Fibroblast of skin of left biceps (primary cell): ENCODE measurements at regions not wholly inside any gene's neighbourhood (a gene's known extent, or its start where the extent isn't known, plus 50 kb on each side); places are given as distances from the start of the nearest gene placed in this dataset.
"Not testable (repeated sequence)": the region's sequence is repeated elsewhere in the genome, so short reads cannot be mapped to it uniquely, and the experiment has no call there.

ENCODE experiments used
- DNase-seq, 2 experiments: peaks; one replicate each; pipeline ENCODE4 v3.0.0-alpha.2; 2013; ENCODE audit warnings: low read depth in 2 of 2

- not testable (repeated sequence) for DNase-seq
Measured at GRCh38 chr6:57984575-57984974, 667.1 kb downstream of the PRIM2 start.

DNA sequence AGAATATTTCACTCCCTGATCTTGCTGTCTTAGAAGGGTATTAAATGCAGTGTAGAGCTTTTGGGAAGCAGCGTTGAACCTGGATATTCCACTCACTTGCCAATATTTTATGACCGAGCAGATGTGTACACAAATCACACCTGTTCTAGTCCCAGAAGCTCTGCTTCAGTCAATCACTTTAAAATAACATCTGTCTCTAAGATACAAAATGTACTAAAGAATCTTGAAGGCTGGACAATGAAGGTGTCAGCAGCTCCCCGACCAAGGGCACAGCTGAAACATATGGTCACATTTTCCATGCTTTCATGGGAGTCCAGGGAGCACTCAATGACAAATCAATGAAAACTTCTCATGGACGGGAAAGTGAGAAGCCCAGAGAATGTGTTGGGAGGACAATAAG is 668.3 kb downstream of the PRIM2 start:
- DNase-seq: not testable (repeated sequence)

DNA sequence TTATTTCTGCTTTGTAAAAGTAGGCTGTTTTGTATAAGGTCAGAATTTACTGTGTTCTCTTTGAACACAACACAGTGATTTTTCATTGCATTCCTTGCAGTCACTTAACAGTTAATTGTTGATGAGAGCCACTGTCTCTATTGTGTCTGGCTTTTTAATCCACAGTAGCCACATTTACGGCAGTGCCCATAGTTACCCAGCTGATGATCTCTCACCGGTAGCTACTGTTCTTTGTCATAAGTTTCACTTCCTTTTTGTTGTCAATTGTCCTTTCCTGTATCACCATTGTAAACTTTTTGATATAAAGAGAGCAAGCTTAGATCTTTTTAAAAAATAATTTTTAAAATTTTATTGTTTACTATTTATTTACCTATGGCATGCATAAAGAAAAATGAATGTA is 669.2 kb downstream of the PRIM2 start:
- not testable (repeated sequence) for DNase-seq

DNA sequence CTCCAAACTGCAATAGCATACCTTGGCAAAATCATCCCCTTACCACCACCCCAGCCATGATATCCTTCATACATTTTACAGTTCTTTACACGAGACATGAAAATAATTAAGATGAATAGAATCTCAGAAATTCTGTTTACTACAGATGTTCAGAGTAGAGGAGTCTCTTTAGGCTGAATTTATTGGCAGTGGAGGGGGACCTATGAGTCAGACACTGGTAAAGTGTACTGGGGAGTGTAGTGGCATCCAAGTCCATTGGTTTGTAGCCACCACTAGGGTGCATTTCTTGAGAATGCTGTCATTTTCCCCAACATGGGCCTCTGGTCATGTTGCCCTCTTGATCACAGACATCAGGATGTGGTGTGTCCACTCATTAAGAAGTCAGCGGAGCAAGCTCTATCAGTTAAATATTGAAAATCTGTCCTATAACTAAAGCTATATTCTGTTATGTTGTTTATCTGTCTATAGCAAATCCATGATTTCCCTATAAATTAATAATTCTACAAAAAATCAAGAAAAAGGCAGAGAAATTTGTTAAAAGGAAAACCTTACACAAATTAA is 672.2 kb downstream of the PRIM2 start:
- not testable (repeated sequence) for DNase-seq

GRCh38 chr6:57998858-57999619 is 681.6 kb downstream of the PRIM2 start:
- DNase-seq: not testable (repeated sequence)

DNA sequence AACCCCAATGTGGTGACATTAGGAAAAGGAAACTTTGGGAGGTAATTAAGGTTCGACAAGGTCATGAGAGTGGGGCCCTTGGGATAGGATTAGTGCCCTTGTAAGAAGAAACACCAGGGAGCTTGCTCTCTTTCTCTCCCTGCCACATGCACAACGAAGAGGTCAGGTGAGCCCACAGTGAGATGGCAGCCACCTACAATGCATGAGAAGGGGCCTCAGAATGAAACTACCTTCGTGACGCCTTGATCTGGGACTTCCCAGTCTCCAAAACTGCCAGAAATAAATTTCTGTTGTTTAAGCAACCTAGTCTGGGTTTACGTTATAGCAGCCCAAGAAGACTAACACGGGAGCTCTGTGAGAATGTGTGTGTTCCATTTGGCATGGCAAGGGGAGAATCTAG is 682.8 kb downstream of the PRIM2 start:
- not testable (repeated sequence) for DNase-seq

DNA sequence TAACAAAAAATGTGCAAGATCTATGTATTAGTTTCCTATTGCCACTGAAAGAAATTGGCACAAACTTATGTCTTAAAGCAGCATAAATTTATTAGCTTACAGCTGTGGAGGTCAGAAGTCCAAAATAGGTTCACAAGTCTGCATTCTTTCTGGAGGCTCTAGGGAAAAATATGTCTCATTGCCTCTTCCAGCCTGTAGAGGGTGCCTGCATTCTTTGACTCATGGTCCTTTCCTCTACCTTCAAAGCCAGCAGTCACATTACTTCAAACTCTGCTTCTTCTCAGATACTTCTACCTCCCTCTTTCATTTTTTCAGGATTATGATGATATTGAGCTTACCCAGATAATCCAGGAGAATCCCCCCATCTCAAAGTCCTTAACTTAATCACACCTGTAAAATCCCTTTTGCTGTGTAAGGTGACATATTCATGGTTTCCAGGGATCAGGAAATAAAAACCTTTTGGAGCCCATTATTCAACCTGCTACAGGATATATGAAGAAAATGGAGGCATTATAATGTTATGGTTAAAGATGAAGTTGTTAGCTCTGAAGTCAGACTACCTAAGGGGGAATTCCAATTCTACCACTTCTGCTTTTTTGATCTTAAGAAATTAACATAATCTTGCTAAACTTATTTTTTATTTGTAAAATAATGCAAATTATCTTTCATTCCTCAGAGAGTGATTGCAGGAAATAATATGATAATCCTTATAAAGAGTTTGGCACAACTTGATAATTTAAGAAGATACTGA is 686.2 kb downstream of the PRIM2 start:
- DNase-seq: not testable (repeated sequence)

DNA sequence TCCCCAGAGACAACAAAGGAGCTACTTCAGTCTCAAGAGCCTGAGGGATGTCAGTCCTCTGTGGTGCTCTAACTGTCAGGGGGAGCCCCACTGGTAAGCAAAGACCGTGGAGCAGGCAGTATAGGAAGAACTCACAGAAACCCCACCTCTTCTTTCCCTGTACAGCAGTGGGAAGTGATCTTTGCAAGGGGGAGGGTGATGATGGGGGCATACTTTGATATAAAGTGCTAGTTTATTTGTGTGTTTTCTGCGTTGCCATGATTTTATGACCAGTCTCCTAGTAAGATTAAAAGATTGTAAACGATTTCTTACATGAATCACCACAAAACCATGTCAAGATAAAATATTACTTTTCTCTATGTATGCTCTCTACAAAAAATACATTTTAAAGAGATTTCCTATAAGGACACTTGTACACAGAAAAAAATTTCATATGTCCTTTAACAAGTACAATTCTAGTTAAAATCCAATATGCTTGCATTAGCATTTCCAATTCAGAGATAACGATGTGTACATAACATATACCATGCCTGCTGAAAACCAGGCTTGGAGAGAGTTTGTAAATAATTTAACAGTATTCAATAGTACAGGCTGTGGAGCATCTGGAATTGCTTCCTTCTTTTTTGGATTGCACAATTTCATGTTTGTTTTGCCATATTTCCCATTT is 690.0 kb downstream of the PRIM2 start:
- not testable (repeated sequence) for DNase-seq

DNA sequence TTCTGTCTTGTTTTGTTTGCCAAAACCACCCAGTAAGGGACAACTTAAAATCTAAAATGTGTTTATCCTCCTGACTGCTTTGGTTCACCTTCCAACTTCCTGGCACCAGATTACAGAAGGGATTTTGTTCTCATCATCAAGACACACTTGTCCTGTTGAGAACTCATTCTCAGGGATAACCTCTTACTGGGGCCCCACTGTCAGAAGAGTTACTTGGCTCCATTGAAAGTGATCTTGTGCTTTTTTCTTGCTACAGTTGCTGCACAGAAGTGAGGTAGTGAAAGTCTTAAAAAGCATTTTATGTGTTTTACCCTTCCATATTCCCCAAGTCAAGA is 690.5 kb downstream of the PRIM2 start:
- DNase-seq: not testable (repeated sequence)

DNA sequence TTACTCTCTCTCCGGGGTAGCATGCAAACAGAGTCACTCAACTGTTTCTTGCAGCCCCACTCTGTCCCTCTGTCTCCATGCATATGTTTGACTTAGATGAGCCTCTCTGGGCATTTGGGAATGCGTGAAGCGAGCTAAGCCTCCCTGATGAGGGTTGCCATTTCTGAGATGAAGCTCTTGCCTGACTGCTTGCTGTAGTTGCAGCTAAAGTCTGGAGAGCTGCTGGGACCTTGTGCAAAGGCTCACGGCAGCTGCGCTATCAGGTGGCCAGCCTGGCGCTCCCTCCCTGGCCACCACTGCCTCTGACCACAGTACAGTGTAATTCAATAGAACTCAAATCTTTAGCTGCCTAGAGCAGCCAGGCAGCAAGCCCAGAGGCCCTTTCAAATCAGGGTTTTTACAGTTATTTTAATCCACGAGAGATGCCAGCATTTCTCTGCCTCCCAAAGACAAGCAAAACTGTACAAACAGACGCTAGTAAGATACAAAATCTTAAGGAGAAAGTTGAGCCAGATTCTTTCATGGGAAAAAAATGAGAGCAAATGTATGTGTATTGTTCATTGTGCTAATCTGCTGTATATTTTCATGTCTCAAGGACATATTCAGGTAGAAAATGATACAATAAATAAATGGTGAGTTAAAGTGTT is 694.6 kb downstream of the PRIM2 start:
- not testable (repeated sequence) for DNase-seq

GRCh38 chr6:58016614-58017013 is 699.2 kb downstream of the PRIM2 start:
- not testable (repeated sequence) for DNase-seq

DNA sequence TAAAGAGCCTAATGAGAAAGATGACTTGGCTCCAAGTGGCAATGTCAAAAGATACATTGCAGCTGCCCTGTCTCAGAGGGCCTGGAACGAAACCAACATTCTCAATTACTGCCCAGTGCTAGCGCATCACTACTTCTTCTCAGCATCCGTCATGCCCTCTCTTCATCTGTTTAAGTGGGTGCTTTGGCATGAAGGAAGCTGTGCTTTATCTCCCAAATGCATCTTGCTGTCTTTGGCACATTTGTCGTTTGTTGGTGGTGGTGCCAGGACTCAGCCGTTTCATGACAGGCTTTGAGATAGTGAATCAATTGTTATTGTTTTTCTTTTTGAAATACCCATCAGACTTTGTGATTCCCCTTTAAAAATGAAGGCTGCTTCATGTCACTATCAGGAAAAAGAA is 710.8 kb downstream of the PRIM2 start:
- DNase-seq: not testable (repeated sequence)

DNA sequence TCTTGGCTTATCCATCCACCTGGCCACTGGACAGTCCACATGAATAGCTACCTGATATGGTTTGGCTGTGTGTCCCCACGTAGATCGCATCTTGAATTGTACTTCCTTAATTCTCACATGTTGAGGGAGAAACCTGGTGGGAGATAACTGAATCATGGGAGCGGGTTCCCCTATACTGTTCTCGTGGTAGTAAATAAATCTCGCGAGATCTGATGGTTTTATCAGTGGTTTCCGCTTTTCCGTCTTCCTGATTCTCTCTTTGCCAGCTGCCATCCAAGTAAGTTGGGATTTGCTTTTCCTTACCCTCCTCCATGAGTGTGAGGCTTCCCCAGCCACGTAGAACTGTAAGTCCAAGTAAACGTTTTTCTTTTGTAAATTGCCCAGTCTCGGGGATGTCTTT is 720.8 kb downstream of the PRIM2 start:
- not testable (repeated sequence) for DNase-seq

DNA sequence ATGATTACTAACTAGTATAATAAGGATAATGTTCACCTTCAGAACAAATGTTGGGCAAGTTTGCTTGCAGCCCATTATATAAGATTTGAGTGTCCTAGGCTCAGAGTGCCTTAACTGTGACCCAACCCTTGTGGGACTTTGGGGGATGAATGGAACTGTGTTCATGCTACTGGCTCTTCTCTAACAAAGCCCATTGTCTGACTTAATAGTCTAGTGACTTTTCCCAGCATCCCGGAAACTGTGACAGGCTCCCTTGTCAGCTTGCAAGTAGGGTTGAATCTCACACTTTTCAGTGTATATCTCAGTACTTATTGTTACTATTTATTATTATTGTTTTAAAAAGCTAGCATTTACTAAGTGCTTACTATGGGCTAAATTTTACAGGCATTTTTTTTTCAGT is 729.2 kb downstream of the PRIM2 start:
- not testable (repeated sequence) for DNase-seq

- DNase-seq: not testable (repeated sequence)
Measured at GRCh38 chr6:58047389-58047788, 730.0 kb downstream of the PRIM2 start.

GRCh38 chr6:58047865-58048264 is 730.4 kb downstream of the PRIM2 start:
- not testable (repeated sequence) for DNase-seq

DNA sequence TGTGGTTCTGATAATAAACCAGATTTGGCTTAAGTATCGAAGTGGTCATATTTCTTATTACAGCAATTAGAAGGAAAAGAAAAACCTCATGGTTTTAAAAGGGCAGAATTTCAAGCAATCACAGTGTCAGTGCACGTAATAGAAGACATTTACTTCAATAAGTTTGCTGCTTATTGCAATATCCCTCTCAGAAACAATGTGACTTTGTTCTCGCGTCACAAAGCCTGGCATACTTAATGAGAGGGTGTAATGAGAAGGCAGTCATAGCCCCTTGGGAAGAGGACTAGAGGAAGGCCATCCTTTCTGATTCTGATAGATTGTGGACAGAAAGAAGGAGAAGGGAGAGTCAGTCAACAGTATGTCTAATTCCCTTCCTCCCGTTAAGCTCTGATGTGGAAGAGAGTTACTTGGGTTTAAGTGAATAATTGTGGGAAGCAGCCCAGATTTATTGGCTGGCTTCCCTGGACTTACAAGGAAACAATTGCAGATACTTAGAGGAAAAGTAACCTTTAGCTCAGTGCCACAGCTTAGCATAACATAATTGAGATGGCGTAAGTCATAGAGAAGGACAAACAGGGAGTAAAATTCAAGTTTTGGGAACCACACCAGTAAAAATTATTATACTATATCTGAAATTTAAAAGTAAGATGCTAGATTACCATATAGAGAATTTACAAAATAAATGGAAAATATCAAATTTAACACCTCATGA is 738.2 kb downstream of the PRIM2 start:
- DNase-seq: not testable (repeated sequence)

DNA sequence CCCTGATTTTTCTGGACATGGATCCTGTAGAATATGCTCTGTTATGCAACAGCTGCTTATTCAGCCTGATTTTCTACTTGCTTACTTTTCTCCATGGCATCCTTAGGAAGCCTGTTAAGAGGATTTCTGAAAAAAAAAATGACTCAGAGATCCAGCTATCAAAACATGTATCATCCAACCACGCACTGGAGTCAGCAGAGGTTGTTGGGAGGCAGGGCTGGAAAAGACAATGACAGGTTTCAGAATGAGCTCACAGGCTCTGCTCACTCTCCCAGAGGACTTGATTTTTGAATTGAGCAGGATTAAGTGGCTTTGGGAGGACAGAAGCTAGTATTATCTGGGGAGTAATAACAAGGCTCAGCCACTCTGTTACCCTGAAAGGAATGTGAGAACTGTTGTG is 742.3 kb downstream of the PRIM2 start:
- DNase-seq: not testable (repeated sequence)

DNA sequence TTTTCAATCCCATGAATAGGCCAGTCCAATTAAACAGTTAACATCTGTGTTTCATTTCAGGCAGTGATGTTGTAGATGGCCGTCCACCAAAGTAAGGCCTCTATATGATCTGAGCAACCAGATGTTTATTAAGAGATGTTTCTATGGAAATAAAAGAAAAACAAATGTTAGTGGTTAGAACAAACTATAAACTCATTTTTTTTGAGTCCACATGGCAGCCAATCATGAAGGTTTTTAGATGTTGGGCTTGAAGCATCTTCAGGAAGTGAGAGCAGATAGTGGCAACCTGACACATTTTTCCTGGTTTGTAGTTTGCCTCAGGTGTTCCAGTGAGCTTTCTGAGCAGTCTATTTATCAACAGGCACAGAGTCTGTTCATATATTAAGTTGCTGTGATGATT is 746.1 kb downstream of the PRIM2 start:
- not testable (repeated sequence) for DNase-seq

DNA sequence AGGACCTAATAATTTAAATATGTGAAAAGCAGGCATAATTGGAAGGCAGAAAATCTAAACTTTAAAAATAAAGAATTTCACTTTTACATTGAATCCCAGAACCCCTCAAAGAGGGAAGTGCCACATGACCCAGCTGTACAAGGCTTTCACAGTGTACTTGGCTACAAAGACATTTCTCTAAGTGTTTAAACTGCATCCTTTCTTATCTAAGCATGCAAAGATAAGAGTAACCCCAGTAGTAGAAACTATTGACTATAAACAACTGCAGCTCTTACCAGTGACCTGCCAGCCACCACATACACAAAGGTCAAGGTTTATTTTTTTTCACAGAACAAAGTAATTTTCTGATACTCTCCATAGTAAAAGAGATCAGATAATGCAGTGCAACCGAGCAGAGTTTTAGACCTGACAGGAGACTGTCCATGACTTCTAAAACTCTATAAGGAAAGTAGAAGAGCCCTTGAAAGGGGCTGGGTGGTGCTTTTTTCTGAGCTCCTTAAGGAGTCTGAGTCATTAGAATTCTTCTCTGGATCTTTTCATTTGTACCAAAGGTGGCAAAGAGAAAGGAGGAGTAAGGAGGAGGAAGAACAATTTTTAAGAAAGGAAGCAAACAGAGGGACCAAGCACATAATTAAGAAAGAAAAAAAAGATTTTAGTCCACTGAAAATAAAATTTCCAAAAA is 750.6 kb downstream of the PRIM2 start:
- DNase-seq: not testable (repeated sequence)
